PC-9 (cell line): ENCODE measurements at regions not wholly inside any gene's neighbourhood (a gene's known extent, or its start where the extent isn't known, plus 50 kb on each side); places are given as distances from the start of the nearest gene placed in this dataset.

ENCODE experiments used
- CTCF ChIP-seq: fragments of 200-600 bp; sonication (generic); conservative IDR thresholded peaks from 2 replicates; pipeline ENCODE4 v1.6.1; 2017; ENCODE audit warnings: mixed run types, antibody characterized with exemption, mild to moderate bottlenecking, moderate library complexity
- EZH2 ChIP-seq: fragments of 200-600 bp; sonication (generic); IDR thresholded peaks from 2 replicates; pipeline ENCODE4 v1.8.0; 2017; ENCODE audit warnings: antibody characterized with exemption, low read depth

GRCh38 chr16:55991843-55992242 is 116.7 kb upstream of the CES5A start:
- TF ChIP-seq CTCF (no peak), EZH2 (no peak)
